Loucy (cell line): ENCODE measurements at regions not wholly inside any gene's neighbourhood (a gene's known extent, or its start where the extent isn't known, plus 50 kb on each side); places are given as distances from the start of the nearest gene placed in this dataset.

Experiments used
- EZH2phosphoT487 ChIP-seq: fragments of 200-600 bp; IDR thresholded peaks from 2 replicates; pipeline ENCODE4 v1.6.1; 2018; ENCODE audit warnings: antibody characterized with exemption, mild to moderate bottlenecking, moderate library complexity, borderline replicate concordance
- TF ChIP-seq, protein P1 (sequence below): fragments of 200-600 bp; sonication (generic); conservative IDR thresholded peaks from 2 replicates; pipeline ENCODE4 v1.5.1; 2014; ENCODE audit warnings: mild to moderate bottlenecking, antibody characterized with exemption, low read length

- TF ChIP-seq, protein P1, sequence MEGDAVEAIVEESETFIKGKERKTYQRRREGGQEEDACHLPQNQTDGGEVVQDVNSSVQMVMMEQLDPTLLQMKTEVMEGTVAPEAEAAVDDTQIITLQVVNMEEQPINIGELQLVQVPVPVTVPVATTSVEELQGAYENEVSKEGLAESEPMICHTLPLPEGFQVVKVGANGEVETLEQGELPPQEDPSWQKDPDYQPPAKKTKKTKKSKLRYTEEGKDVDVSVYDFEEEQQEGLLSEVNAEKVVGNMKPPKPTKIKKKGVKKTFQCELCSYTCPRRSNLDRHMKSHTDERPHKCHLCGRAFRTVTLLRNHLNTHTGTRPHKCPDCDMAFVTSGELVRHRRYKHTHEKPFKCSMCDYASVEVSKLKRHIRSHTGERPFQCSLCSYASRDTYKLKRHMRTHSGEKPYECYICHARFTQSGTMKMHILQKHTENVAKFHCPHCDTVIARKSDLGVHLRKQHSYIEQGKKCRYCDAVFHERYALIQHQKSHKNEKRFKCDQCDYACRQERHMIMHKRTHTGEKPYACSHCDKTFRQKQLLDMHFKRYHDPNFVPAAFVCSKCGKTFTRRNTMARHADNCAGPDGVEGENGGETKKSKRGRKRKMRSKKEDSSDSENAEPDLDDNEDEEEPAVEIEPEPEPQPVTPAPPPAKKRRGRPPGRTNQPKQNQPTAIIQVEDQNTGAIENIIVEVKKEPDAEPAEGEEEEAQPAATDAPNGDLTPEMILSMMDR: no peak
- no peak for TF ChIP-seq EZH2phosphoT487
Measured at GRCh38 chr5:106963630-106964029, 707.1 kb downstream of the EFNA5 start.
